H54 (cell line): ENCODE measurements at regions not wholly inside any gene's neighbourhood (a gene's known extent, or its start where the extent isn't known, plus 50 kb on each side); places are given as distances from the start of the nearest gene placed in this dataset.

Experiments
- DNase-seq: peaks from one replicate; pipeline ENCODE4 v3.0.0; 2011; ENCODE audit warnings: low spot score, mixed read lengths; ENCODE audit not compliant: insufficient read length
- FAIRE-seq: peaks from 3 replicates; lab custom pipeline; 2011; peaks lifted over from hg19 to GRCh38; lab: Jason Lieb, UNC
- POLR2A ChIP-seq: IDR thresholded peaks from 2 replicates; pipeline ENCODE4 v1.6.1; 2011; ENCODE audit warnings: low read depth, mild to moderate bottlenecking, low read length

GRCh38 chr12:123073962-123074801, 76.7 kb downstream of the PITPNM2 start:
- DNase-seq (no peak), FAIRE-seq (no peak)
- no peak for TF ChIP-seq POLR2A

DNA sequence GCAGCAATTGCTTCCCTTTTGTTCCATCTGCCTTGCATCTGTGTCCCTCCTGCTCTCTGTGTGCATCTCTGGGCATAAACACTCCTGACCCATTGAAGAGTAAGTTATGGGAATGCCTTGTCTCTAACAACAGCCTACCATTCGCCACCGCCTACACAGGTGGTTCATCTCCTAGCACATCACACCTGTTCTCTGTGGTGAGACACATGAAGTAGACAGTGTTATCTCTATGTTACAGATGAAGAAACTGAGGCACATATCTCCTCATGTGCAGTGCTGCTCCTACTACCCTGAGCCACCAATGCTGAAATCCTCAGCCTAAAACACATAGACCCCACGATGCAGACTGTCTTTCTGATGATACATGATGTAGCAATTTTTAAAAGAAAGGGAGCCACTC, 77.6 kb downstream of the PITPNM2 start:
- DNase-seq (no peak), FAIRE-seq (no peak)
- no peak for TF ChIP-seq POLR2A

DNA sequence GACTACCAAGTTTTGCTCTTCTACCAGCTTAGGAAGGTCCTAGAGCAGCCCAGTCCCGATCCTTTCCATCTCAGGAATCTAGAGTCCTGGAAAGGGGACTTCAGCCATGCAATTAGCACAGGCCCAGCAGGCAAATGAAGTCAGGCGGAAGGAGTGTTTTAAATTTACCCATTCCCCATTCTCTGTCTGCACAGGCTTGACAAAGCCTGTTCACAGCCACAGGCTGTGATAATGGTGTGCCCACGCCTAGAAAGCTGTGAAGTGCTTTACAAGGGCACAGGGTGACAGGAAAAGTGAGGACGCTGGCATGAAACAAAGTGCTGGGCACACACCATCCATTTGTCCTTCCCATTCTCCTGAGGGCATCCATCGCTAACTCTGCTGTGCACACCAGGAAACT, 79.0 kb downstream of the PITPNM2 start:
- no peak for TF ChIP-seq POLR2A
- DNase-seq, result no peak
- FAIRE-seq, result no peak

DNA sequence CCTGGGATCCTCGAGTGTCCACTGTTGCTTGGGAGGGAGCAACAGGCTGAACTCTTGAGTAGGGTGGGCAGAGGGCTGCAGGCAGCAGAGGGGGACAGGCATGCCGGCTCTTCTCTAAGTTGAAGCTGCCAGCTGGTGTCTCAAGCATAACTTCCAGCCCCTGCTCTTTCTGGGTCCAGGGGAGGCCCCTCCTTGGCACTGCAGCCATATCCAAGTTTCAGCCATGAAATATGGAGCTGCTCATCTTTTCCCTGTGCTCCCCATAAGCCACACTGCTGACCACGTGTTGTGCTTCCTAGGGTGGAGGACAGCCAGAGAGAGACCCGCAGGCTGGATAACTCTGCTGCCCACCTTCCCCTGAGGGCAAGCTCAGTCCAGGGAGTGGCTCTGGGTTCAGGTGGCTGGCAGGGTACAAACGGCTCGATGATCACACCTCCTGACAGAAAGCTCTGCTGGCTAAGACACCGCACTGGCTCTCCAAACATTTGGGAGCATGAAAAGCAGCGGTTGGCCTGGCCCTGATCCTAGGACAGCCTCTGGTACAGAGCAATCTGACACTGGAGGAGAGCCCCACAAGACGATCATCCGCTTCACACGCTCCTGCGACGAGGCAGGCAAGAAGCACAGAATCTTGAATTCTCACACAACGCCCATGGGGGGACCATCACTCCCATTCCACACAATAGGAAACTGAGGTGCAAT, 79.6 kb downstream of the PITPNM2 start:
- DNase-seq, result no peak
- no peak for TF ChIP-seq POLR2A
- FAIRE-seq, result no peak

GRCh38 chr12:123070267-123071081, 80.4 kb downstream of the PITPNM2 start:
- no peak for FAIRE-seq
- no peak for DNase-seq

DNA sequence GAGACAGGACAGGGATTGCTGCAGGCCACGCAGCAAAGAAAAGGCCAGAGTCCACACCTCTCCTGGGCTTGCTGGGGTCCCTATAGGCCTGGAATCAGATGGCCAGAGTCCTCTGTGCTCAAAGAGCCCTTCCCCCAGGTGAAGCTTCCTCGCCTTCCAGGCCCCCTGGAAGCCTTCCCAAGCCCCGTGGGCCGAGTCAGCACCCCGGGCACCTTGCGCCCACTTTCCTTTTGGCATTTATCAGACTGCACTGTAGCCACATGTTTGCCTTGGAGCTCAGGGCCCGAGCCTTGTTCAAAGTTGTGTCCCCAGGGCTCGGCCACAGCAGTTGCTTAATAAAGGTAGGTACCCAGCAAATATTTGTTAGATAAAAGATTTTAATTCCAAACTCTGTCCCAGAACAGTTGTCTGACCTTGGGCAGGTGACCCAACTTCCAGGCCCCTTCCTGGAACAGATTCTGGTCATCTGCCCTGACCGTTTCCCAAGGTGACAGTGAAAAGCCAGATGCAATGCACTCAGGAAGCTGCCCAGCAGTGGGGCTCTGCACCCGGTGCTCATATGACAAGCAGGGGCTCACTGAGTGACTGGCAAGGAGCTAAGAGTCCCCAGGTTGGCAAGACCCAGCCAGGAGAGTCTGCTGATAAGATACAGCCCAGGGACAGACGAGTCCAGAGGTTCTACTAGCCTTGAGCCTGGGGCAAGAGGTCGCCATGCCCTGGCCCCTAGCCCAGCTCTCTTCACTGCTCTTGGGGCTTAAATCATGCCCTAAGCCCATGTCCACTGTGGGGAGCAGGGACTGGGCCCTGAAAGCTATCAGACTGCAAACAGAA, 81.2 kb downstream of the PITPNM2 start:
- no peak for TF ChIP-seq POLR2A
- no peak for DNase-seq
- no peak for FAIRE-seq

More at GRCh38 chr12:123070267-123071081, 80.4 kb downstream of the PITPNM2 start:
- no peak for TF ChIP-seq POLR2A

DNA sequence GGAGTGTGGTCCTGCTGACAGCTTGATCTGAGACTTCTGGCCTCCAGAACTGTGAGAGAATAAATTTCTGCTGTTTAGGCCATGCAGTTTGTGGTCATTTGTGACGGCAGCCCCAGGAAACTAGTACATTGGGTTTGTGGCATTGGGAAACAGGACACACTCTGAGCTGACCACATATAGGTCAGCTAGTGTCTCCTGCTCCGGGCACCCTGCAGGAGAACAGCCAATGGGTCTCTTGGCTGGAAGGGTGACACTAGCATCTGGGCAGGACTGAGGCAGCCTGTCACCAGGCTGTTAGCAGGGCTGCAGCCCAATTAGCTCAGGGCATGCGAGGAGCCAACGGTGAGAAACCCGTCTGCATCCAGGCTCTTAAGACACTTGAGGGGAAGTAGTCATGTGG, 83.2 kb downstream of the PITPNM2 start:
- no peak for DNase-seq
- no peak for FAIRE-seq
- no peak for TF ChIP-seq POLR2A

DNA sequence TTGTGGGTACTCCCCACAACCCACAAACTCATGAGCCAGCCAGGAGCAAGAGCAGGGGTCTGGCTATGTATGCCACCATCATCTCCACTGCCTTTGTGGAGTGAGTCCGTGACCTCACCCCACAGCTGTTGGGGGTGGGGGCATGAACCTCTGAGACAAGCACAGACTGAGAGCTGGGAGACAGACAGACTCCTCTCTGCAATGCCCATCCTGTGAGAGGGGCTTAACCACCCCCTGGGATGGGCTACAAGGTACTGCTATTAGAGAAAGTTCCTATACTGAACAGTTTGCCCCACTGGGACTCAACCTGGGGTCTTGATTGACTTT, 84.5 kb downstream of the PITPNM2 start:
- no peak for DNase-seq
- no peak for FAIRE-seq
- TF ChIP-seq POLR2A, result no peak

DNA sequence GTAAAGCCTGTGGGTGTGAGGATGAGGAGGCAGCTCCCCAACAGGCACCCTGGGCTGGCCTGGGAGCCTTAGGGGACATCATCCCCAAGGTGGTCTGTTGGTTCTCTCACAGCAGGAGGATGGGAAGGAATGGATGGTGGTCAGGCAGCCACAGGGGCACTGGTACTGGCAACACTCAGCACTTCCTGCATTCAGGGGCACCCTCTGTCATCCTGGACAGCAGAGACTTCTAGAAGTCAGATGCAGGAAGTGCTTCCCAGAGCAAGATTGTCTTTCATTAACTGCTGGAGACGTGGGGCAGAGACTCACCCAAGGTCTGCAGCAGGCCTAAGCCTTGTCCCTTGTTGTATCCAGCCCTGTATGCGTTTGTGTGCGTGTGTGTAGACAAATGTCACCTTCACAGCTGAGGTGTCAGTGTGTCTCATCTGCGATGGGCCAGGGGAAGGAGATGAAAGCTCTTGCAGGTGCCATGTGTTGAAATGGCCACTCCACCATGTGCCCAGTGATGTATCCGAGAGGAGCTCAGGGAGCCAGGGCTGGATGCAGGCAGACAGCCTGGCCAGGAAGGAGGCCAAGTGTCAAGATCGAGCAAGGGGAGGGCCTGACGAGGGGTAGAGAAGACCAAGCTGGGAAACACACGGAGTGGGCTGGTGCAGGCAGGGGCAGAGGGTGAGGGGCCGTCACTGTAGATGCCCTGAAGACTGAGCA, 85.1 kb downstream of the PITPNM2 start:
- no peak for FAIRE-seq
- no peak for TF ChIP-seq POLR2A
- no peak for DNase-seq

DNA sequence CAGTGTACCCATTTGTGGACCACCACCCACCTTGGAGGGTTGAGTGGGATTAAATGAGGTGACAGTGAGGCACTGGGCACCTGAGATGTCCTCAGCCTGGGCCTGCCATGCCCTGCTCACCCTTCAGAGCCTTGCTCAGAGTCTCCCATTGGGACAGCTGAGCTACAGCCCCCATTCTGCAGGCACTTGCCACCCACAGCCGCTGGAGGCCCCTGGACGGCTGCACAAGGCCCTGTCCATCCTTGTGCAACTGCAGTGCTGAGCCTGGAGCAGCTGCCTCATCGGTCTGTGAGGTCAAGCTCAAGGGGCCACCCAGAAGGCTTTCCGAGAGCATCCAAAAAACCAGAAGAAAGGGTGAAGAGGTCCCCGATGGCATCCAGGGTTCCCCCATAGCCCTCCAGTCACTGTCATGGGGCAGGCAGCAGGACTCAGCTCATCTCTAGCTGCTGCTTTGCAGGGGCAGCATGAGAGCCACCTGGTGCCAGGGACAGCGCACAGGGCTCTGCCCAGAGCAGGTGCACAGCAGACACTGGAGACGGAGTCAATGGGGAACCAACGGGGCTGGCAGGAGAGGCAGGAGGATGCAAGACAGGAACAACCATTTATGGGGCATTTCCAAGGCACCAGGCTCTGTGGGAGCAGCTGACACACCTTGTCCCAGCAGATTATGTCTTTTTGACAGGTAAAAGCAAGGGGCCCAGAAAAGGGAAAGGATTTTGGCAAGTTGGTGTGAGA, 84.6 kb downstream of the ARL6IP4 start:
- no peak for FAIRE-seq
- no peak for DNase-seq
- TF ChIP-seq POLR2A, result no peak

DNA sequence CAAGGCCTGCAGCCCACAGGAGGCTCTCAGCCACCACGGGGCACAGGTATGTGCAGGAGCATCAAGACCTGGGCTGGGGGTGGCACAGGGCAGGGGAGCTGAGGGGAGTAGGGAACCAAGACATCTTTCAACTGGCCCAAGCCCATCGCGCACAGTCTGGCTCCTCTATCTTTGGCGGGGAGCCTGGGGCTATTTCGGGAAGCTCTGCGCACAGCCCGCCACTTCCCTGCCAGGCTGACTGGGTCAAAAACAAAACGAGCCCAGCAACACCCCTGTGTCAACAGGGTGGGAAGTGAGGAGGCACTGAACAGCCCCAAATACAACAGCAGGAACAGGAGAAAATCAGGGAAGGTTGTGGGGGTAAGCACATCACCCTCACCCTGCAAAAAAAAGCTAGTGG, 83.9 kb downstream of the ARL6IP4 start:
- no peak for FAIRE-seq

DNA sequence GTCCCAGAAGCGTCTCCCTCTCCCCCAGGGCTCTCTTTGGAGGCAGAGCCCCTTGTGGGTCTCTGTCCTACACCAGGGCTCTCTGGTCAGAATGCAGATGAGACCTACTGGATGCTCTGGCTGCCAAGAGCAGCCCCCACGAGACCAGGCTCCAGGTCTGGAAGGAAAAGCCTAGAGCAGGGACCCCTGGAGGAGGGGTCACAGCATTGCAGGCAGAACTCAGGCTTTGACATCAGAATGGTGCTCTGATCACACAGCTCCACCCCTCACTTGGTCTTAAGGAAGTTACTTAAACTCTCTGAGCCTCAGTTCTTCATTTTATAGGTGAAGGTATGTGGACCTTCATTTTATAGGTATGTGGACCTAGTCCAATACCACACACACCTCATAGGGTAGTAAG, 83.1 kb downstream of the ARL6IP4 start:
- DNase-seq (no peak), FAIRE-seq (no peak)
- TF ChIP-seq POLR2A, result no peak

More for the DNA sequence above, 83.9 kb downstream of the ARL6IP4 start:
- no peak for DNase-seq
- TF ChIP-seq POLR2A, result no peak
